ENCODE measurements at regions not wholly inside any gene's neighbourhood (a gene's known extent, or its start where the extent isn't known, plus 50 kb on each side); places are given as distances from the start of the nearest gene placed in this dataset.

DNA sequence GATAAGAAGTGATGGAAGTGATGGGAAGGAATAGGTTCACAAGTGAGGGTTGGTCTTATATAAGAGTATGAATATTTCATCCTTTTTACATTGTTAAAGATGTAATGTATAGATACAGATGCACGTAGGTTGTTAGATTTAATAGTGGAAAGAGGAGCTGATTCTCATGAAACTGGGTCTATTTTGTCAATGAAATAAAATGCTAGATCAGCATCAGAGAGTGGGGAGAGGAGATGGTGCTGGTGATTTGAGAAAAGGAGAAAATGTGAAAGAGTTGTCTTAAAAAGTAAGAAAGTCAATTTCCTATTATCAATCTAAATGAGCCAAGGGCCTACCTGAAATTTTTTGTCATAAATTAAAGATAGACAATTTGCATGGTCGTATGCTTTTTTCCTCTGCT lies 82.8 kb upstream of the FYN start:
- Histone ChIP-seq H2BK5ac (ENCODE audit: insufficient read length, low read length) (no peak overlapping the region), H3K79me1 (ENCODE audit: insufficient read depth, low read depth, low read length, poor library complexity, severe bottlenecking) (no peaks in the 10 kb centered on the region), H3K18ac (ENCODE audit: insufficient read length, low read depth, low read length) (no peak overlapping the region), H3K9me3 (ENCODE audit: control insufficient read depth, low read depth, low read length) (no peaks in the 10 kb centered on the region), H4K8ac (replicated peaks; ENCODE audit: insufficient read length, low read depth, low read length) (no peak overlapping the region), H3K14ac (ENCODE audit: insufficient read depth, low read length) (no peak overlapping the region), H2BK120ac (ENCODE audit: low read depth, low read length, poor library complexity, severe bottlenecking) (no peak overlapping the region), H3K27ac (ENCODE audit: insufficient read length, low read depth, low read length) (no peak overlapping the region), H3K23ac (ENCODE audit: insufficient read length, low read depth, low read length) (no peak overlapping the region), H3K23me2 (ENCODE audit: insufficient read length, low read depth, low read length, poor library complexity, severe bottlenecking) (no peaks in the 10 kb centered on the region), H4K5ac (ENCODE audit: insufficient read length, low read depth, low read length) (no peak overlapping the region), H3T11ph (ENCODE audit: low read length) (no peak overlapping the region), H3K9ac (ENCODE audit: extremely low read depth, insufficient read length, low read length) (no peak overlapping the region), H4K91ac (ENCODE audit: insufficient read length, low read depth, low read length) (no peak overlapping the region), H2BK20ac (ENCODE audit: low read depth, low read length, poor library complexity, severe bottlenecking) (no peak overlapping the region), H4K20me1 (ENCODE audit: control insufficient read depth, insufficient read depth, insufficient read length) (no peaks in the 10 kb centered on the region), H2AK5ac (ENCODE audit: insufficient read length, low read length) (no peak overlapping the region), H2BK15ac (ENCODE audit: low read depth, low read length) (no peak overlapping the region), H3K27me3 (ENCODE audit: insufficient read depth, low read length) (no peaks in the 10 kb centered on the region), H3K4me1 (ENCODE audit: insufficient read depth, low read length) (peaks cover 4% of the 10 kb centered on the region; the same call in 1 of the 2 replicates), H3K56ac (ENCODE audit: insufficient read length, low read depth, low read length) (no peak overlapping the region), H3K79me2 (ENCODE audit: insufficient read depth, low read length) (no peaks in the 10 kb centered on the region), H3K4me2 (ENCODE audit: insufficient read depth, insufficient read length, low read length) (no peak overlapping the region), H2AFZ (ENCODE audit: low read length) (no peak overlapping the region), H2BK12ac (ENCODE audit: insufficient read length, low read depth, low read length) (no peak overlapping the region), H3K4ac (ENCODE audit: low read depth, low read length) (no peak overlapping the region)
- H3K9me3 Mint-ChIP-seq = no peaks in the 10 kb centered on the region
- H3K36me3 Mint-ChIP-seq (ENCODE audit: insufficient read depth in 1 of 3, low read depth in 3 of 3) = no peaks in the 10 kb centered on the region
- no peak for DNase-seq
- peaks cover 20 to 27% of the 10 kb centered on the region in 2 experiments for H3K4me1 Mint-ChIP-seq
- H3K27ac Mint-ChIP-seq = no peak overlapping the region
- no peak overlapping the region for H3K4me3 Mint-ChIP-seq
- TF ChIP-seq, protein P1, sequence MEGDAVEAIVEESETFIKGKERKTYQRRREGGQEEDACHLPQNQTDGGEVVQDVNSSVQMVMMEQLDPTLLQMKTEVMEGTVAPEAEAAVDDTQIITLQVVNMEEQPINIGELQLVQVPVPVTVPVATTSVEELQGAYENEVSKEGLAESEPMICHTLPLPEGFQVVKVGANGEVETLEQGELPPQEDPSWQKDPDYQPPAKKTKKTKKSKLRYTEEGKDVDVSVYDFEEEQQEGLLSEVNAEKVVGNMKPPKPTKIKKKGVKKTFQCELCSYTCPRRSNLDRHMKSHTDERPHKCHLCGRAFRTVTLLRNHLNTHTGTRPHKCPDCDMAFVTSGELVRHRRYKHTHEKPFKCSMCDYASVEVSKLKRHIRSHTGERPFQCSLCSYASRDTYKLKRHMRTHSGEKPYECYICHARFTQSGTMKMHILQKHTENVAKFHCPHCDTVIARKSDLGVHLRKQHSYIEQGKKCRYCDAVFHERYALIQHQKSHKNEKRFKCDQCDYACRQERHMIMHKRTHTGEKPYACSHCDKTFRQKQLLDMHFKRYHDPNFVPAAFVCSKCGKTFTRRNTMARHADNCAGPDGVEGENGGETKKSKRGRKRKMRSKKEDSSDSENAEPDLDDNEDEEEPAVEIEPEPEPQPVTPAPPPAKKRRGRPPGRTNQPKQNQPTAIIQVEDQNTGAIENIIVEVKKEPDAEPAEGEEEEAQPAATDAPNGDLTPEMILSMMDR (conservative IDR thresholded peaks at IDR 0.05) = no peak
- H3K27me3 Mint-ChIP-seq (ENCODE audit: low read depth) = peaks cover 1% of the 10 kb centered on the region; the same call in 1 of the 2 replicates
- no CpG with 5 or more reads among the region's 2 CpGs for WGBS (ENCODE audit: extremely low coverage, insufficient read length, low lambda C conversion rate)

Data from H9 (cell line).